NCI-H187 (cell line): ENCODE measurements at regions not wholly inside any gene's neighbourhood (a gene's known extent, or its start where the extent isn't known, plus 50 kb on each side); places are given as distances from the start of the nearest gene placed in this dataset.

Experiments used
- DNase-seq, 2 experiments: peaks; one replicate each; lab custom pipeline; 2025; lab: John Stamatoyannopoulos, UW

DNA sequence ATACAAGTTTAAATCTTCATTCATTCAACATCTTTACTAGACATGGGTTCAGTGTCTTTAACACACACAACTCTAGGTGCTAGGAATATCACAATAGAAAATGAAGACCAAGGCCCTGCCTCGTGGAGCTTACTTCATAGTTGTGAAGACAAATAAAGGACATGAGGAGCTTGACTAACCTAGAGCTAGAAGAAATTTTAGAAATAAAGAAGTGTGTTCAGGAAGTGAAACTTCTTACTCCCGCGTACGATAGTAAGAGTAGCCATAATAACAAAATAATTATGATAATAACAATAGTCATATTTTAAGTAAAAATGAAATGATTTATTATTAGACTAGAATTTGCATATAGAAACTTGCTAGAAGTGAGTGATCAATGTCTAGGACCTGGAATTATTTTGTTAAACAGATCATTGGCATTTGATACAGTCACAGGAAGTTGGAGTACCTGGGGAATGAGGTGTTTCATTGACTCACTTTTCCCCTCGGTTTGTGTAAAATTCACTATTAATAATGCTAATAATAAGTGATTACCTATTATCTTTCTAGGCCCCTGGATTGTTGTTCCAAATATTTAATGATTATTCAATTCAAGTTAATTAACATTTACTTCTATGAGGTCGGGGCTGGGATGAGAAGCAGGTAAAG is 331.3 kb downstream of the NSG2 start:
- no peak for DNase-seq

DNA sequence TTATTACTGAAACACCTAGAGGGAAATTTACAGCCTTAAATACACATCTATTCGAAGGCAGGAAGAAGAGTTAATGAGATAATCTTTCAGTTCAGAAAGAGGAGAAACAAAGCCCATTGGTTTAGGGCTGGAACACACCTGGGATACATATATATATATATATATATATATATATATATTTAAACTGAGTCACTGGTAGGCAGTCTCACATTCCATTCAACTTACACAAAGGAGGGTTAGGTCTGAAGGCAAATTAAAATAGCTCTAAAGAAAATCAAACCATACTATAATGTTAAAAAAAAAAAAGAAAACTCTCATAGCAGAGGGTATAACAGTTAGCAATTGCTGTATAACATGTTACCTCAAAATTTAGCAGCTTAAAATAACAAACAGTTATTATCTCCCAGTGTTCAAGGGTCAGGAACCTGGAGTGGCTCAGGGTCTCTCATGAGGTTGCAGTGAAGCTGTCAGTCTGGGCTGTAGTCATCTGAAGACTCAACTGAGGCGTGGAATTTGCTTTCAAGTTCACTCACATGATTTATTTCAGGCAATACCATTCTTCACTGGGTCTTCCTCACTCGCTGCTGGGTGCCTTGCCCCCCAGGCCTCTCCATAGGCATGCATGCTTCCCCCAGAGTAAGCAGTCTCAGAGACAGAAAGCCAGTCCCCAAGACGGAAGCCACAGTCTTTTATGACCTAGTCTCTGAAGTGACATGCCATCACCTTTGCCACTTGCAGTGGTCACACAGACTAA is 332.8 kb downstream of the NSG2 start:
- DNase-seq = no peak

- DNase-seq = no peak
Measured at GRCh38 chr5:174380311-174380710, 334.8 kb downstream of the NSG2 start.

DNA sequence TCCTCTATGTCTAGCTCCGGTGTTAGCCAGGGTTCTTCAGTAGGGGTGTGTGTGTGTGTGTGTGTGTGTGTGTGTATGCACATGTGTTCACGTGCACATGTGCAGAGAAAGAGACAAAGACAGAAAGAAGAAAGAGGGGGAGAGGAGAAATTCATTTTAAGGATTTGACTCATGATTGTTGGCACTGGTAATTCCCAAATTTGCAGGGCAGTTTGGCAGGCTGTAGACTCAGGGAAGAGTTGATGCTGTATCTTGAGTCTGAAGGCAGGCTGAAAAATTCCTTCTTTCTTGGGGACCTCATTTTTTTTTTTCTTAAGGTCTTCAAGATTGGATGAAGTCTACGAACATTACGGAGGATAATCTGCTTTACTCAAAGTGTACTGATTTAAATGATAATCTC is 335.7 kb downstream of the NSG2 start:
- DNase-seq = no peak

GRCh38 chr5:174383210-174384167 is 338.0 kb downstream of the NSG2 start:
- DNase-seq = no peak

GRCh38 chr5:174384509-174384947 is 339.0 kb downstream of the NSG2 start:
- no peak for DNase-seq

GRCh38 chr5:174386306-174386705 is 338.1 kb upstream of the MSX2 start:
- no peak for DNase-seq

DNA sequence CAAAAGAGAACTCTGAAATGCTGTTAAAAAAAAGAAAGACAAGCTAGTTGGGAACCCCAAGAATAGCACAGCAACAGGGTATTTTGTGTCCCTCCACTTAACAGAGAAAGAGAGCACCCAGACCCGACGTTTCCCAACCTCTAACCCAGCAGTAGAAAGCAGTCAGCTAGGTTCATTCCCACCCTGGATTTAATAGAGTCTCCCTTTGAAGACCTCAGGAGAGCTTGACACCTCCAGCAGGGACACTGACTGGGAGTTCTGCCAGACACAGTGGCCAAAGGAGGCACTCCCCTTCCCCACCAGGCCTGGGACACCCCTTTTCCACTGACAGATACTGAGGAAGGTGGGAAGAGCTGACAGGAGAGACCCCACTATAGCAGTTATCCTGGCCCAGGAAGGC is 337.5 kb upstream of the MSX2 start:
- DNase-seq = no peak

DNA sequence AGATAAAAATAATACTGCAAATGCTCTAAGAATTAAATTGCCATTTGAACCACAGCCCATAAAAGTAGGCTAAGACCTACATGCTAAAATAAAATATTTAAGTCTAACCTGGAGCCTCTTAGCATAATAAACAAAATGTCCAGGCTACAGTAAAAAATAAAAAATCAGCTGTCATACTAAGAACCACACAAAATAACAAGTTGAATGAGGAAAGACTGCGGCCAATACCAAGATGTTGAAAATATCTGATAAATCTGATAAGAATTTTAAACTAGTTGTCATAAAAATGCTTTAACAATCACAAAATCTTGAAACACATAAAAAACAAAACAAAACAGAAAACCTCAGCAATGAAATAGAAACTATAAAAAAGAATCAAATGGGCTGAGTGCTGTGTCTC is 336.9 kb upstream of the MSX2 start:
- no peak for DNase-seq

DNA sequence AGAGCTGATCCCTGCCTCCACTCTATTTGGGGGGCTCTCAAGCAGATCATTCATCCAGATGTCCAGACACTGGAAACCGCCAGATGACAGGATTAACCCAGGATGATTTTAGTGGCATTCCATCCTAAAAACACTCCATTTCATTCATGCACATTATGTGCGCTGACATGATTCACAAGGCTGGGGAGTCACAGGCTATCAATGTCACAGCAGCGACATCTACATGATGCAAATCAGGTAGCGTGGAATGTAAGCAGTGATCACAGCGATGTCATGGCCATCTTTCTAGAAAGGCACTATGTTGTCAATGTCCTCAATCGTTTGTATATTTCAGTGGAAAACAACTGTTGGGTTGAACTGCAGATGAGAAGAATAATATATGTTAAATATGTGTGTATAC is 331.5 kb upstream of the MSX2 start:
- DNase-seq = no peak

DNA sequence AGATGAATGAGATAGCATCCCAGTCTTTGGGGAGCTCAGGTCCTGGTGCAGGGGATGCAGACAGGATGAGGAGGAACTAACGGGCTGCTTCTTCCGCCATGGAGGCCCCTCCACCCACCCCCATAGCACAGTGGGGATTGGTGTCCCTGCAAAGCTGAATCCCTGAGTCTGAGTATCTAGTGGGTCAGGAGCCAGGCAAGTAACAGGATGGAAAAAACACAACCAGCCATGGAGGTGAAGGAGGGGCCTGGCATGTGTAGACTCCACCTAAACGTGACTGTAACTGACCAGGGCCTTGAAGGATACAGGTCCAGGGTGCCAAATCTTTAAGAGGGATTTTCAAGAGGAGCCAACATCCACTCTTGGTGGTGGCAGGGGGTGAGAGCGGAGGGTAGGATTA is 327.8 kb upstream of the MSX2 start:
- DNase-seq = no peak

- no peak for DNase-seq
Measured at GRCh38 chr5:174397206-174397605, 327.2 kb upstream of the MSX2 start.

- no peak for DNase-seq
Measured at GRCh38 chr5:174398171-174398570, 326.2 kb upstream of the MSX2 start.

GRCh38 chr5:174399411-174399810 is 325.0 kb upstream of the MSX2 start:
- no peak for DNase-seq

DNA sequence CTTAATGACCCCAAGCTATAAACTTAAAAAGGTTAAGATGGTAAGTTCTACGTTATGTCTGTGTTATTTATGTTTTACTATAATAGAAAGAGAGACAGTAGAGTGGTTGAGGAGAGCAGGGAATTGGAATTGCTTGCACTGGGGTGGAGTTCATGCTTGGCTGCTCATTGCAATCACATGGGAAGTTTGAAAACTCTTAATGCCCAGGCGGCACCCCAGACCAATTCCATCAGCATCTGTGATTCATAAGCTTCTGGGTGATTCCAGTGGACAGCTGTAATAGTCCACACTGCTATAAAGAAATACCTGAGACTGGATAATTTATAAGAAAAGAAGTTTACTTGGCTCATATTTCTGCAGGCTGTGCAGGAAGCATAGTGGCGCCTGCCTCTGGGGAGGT is 323.9 kb upstream of the MSX2 start:
- DNase-seq = no peak

DNA sequence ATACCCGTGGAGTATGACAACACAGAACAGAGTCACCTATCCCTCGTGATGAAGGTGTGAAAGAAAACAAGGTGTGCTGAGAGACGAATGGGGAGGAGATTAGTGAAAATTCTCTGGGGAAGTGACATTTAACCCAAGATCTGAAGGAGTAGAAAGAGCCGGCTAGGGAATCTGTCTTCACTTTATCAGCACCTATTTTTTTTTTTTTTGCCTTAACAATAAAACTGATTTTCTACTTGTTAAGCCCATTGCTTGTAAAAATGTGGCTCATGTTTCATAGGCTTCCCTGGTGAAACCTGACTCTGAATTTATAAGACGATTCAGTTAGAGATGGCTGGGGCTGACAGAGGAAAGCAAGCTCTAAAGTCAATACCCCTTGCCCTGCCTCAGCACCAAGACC is 322.6 kb upstream of the MSX2 start:
- DNase-seq = no peak

DNA sequence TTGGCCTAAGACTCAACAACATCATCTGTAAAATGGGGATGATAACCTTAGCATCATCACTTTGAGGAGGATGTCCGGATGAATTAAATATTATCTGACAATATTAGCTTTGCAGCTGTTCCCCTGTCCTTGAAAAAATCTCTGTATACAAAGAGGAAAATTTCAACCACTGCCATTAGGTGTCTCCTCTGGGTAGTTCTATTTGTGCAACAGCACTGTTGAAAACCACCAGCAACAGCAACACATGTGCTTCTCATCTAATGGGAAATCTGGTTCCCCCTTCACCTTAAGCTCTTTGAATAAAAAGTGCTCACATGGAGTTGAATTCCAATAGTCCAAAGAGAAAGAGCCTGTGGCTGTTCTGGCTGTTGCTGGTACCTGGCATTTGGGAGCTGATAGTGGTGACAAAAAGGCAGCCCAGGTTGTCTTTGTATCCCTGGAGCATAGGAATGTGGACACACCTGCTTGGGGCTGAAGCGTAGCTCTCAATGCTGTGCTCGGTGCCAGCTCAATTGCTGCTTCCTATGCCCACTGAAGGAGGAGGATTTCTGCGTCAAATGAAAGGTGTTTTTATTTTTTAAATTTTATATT is 322.1 kb upstream of the MSX2 start:
- no peak for DNase-seq

DNA sequence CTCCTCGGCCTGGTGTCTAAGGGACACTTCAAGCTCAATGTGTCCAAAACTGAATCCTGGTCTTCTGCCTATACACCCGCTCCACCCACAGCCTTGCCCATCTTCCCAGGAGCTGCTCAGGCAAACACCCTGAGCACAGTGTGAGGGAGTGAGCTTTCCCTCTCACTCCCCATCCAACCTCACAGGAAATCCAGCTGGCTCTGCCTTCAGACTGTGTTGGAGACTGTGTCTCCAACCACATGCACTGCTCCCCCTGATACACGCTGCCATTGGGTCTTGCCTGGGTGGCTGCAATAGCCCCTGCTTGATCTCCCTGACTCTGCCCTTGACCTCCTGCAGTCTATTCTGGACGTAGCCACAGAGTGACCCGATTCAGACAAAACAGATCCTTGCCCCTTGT is 319.5 kb upstream of the MSX2 start:
- DNase-seq = no peak

DNA sequence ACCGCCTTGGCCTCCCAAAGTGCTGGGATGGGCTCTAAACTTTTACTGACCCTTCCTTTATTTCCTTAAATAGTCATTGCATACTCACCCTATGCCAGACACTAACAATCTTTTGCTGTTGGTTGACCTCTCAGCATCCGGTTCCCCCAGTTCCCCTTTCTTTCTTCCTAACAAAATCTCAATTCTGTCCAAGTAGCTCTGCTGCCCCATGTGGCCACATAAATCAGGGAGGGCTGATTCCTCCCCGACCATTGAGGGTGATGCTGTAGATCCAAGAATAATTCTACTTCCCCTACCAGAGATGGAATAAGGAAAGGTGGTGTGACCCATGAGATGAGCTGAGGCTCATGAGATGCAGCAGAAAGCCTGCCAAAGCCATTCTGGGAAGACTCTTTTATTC is 315.3 kb upstream of the MSX2 start:
- no peak for DNase-seq

GRCh38 chr5:174409971-174410370 is 314.4 kb upstream of the MSX2 start:
- DNase-seq = no peak

GRCh38 chr5:174410716-174411478 is 313.5 kb upstream of the MSX2 start:
- DNase-seq = no peak

DNA sequence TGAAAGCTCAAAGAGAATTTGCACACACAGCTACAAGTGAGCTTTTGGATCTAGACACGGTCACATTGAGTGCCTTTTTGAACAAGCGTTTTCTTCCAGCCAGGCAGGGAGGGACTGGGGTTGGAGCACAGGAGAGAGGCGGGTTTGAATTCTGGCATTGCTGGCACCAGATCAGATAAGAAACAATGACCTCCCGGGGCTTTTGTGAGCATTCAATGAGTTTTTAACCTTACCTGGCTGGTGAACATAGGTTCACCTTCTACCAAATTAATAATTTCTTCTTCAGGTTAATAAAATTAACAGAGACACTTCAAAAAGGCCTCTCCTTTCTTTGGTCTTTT is 312.9 kb upstream of the MSX2 start:
- DNase-seq = no peak
